ENCODE measurements at regions not wholly inside any gene's neighbourhood (a gene's known extent, or its start where the extent isn't known, plus 50 kb on each side); places are given as distances from the start of the nearest gene placed in this dataset.

DNA sequence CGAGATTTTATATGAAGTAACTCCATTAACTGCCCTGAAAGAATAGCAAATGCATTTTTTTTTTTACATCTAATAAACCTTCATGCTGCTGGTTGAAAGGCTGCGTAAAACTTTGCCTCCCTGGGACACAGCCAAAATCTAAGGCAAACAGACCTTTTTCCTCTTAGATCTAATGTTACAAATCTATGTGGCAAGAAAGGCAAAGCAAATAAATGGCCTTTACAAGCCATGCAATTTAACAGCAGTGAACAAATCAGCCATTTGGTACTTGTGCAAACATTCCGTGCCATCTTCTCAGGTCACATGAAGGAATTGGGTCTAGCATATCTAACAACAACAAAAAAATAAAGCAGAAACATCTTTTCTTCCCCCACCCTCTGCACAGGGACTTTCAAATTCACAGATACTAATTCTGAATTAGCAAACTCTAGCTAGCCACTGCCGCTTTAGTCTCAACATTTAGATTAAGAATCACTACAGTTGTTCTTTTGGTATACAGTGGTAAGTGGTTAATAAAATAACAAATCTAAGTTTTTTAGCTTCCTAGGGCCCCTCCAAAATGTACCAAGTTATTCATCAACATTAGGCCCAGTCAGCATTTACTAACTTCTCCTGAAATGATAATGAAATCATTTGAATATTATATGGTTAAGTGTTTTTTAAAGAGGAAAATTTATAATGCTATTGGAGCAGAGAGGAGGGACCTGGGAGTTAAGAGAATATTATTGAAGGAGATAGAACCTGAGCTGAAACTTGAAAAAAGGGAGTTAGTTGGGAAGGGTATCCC, 593.8 kb downstream of the SMARCA1 start:
- WGBS, 2 donors (ENCODE audit: low coverage in 1 of 2): 58 to 61% methylated on average over 4 of the region's 4 CpGs
- Histone ChIP-seq H3K27me3 (no peaks in the 10 kb centered on the region), H3K36me3 (no peaks in the 10 kb centered on the region), H3K4me3 (no peak overlapping the region), H3K4me1 (no peaks in the 10 kb centered on the region), H3K27ac (no peak overlapping the region), H3K9me3 (no peaks in the 10 kb centered on the region)
- ATAC-seq: no peak
- TF ChIP-seq POLR2AphosphoS5 (IDR thresholded peaks at IDR 0.05): no peak
- no peak for TF ChIP-seq EP300 (IDR thresholded peaks at IDR 0.05)
- no peak for TF ChIP-seq POLR2A (IDR thresholded peaks at IDR 0.05)
- TF ChIP-seq, protein P1, sequence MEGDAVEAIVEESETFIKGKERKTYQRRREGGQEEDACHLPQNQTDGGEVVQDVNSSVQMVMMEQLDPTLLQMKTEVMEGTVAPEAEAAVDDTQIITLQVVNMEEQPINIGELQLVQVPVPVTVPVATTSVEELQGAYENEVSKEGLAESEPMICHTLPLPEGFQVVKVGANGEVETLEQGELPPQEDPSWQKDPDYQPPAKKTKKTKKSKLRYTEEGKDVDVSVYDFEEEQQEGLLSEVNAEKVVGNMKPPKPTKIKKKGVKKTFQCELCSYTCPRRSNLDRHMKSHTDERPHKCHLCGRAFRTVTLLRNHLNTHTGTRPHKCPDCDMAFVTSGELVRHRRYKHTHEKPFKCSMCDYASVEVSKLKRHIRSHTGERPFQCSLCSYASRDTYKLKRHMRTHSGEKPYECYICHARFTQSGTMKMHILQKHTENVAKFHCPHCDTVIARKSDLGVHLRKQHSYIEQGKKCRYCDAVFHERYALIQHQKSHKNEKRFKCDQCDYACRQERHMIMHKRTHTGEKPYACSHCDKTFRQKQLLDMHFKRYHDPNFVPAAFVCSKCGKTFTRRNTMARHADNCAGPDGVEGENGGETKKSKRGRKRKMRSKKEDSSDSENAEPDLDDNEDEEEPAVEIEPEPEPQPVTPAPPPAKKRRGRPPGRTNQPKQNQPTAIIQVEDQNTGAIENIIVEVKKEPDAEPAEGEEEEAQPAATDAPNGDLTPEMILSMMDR (IDR thresholded peaks at IDR 0.05): no peak

- WGBS, 2 donors (ENCODE audit: low coverage in 1 of 2): 35 to 38% methylated on average over 2 of the region's 3 CpGs
- TF ChIP-seq POLR2AphosphoS5 (IDR thresholded peaks at IDR 0.05) (no peak), EP300 (IDR thresholded peaks at IDR 0.05) (no peak), POLR2A (IDR thresholded peaks at IDR 0.05) (no peak)
- TF ChIP-seq, protein P1 (IDR thresholded peaks at IDR 0.05): no peak
- Histone ChIP-seq H3K9me3 (no peaks in the 10 kb centered on the region), H3K27me3 (no peaks in the 10 kb centered on the region), H3K36me3 (no peaks in the 10 kb centered on the region), H3K27ac (no peak overlapping the region), H3K4me3 (no peak overlapping the region), H3K4me1 (no peaks in the 10 kb centered on the region)
- no peak for ATAC-seq
These were observed 594.7 kb downstream of the SMARCA1 start for GRCh38 chrX:128928636-128929035.

- ATAC-seq: no peak
These were observed 595.9 kb downstream of the SMARCA1 start for GRCh38 chrX:128927363-128927762.

GRCh38 chrX:128906753-128907152, 616.5 kb downstream of the SMARCA1 start:
- no peak for ATAC-seq
- Histone ChIP-seq H3K27me3 (no peaks in the 10 kb centered on the region), H3K9me3 (no peaks in the 10 kb centered on the region), H3K4me3 (no peak overlapping the region), H3K36me3 (no peaks in the 10 kb centered on the region), H3K27ac (no peak overlapping the region), H3K4me1 (no peaks in the 10 kb centered on the region)
- TF ChIP-seq EP300 (IDR thresholded peaks at IDR 0.05) (no peak), POLR2AphosphoS5 (IDR thresholded peaks at IDR 0.05) (no peak), POLR2A (IDR thresholded peaks at IDR 0.05) (no peak)
- TF ChIP-seq, protein P1 (IDR thresholded peaks at IDR 0.05): no peak
- 64 to 82% methylated on average over 3 to 4 of the region's 5 CpGs for WGBS, 2 donors (ENCODE audit: low coverage in 1 of 2)

More at GRCh38 chrX:128927363-128927762, 595.9 kb downstream of the SMARCA1 start:
- no peaks in the 10 kb centered on the region for H3K36me3 ChIP-seq
- TF ChIP-seq POLR2AphosphoS5 (IDR thresholded peaks at IDR 0.05) (no peak), POLR2A (IDR thresholded peaks at IDR 0.05) (no peak), EP300 (IDR thresholded peaks at IDR 0.05) (no peak)
- TF ChIP-seq, protein P1 (IDR thresholded peaks at IDR 0.05): no peak
- no peaks in the 10 kb centered on the region for H3K4me1 ChIP-seq
- no peaks in the 10 kb centered on the region for H3K9me3 ChIP-seq
- WGBS, 2 donors (ENCODE audit: low coverage in 1 of 2): 91 to 92% methylated on average over 2 of the region's 2 CpGs
- H3K27ac ChIP-seq: no peak overlapping the region
- H3K4me3 ChIP-seq: no peak overlapping the region
- H3K27me3 ChIP-seq: no peaks in the 10 kb centered on the region

GRCh38 chrX:128901018-128901417, 622.3 kb downstream of the SMARCA1 start:
- H3K36me3 ChIP-seq: no peaks in the 10 kb centered on the region
- WGBS, 2 donors (ENCODE audit: low coverage in 1 of 2): 75 to 87% methylated on average over 2 of the region's 2 CpGs
- ATAC-seq: no peak
- H3K4me1 ChIP-seq: no peaks in the 10 kb centered on the region
- H3K4me3 ChIP-seq: no peak overlapping the region
- no peaks in the 10 kb centered on the region for H3K9me3 ChIP-seq
- no peak overlapping the region for H3K27ac ChIP-seq
- H3K27me3 ChIP-seq: no peaks in the 10 kb centered on the region
- TF ChIP-seq, protein P1 (IDR thresholded peaks at IDR 0.05): no peak
- TF ChIP-seq POLR2A (IDR thresholded peaks at IDR 0.05) (no peak), EP300 (IDR thresholded peaks at IDR 0.05) (no peak), POLR2AphosphoS5 (IDR thresholded peaks at IDR 0.05) (no peak)
